Fibroblast of pulmonary artery (primary cell): ENCODE measurements at regions not wholly inside any gene's neighbourhood (a gene's known extent, or its start where the extent isn't known, plus 50 kb on each side); places are given as distances from the start of the nearest gene placed in this dataset.

Experiments used
- DNase-seq: peaks from one replicate; pipeline ENCODE4 v3.0.0-alpha.2; 2010; ENCODE audit warnings: low read depth
- H3K4me3 ChIP-seq: replicated peaks from 2 replicates; pipeline ENCODE4 v1.5.1; 2011; ENCODE audit warnings: low read depth, mild to moderate bottlenecking, control low read depth, low read length, moderate library complexity
- CTCF ChIP-seq: IDR thresholded peaks from 2 replicates; pipeline ENCODE4 v1.5.1; 2011; ENCODE audit warnings: mild to moderate bottlenecking, control low read depth, low read length, inconsistent platforms; ENCODE audit errors: missing control alignments

- no peak for TF ChIP-seq CTCF
- H3K4me3 ChIP-seq = no peak overlapping the region
- DNase-seq = peak; percentile 63
Measured at GRCh38 chr1:56194701-56195300, 384.6 kb downstream of the PLPP3 start.

- no peak for TF ChIP-seq CTCF
- no peak for DNase-seq
Measured at GRCh38 chr1:56193656-56194055, 385.7 kb downstream of the PLPP3 start.

GRCh38 chr1:56191369-56191768 is 388.0 kb downstream of the PLPP3 start:
- H3K4me3 ChIP-seq = no peak overlapping the region
- TF ChIP-seq CTCF = no peak
- no peak for DNase-seq

More at GRCh38 chr1:56193656-56194055, 385.7 kb downstream of the PLPP3 start:
- H3K4me3 ChIP-seq = no peak overlapping the region

GRCh38 chr1:56190806-56191365 is 388.5 kb downstream of the PLPP3 start:
- no peak for TF ChIP-seq CTCF
- DNase-seq = no peak
- H3K4me3 ChIP-seq = no peak overlapping the region

GRCh38 chr1:56189946-56190805 is 389.2 kb downstream of the PLPP3 start:
- no peak overlapping the region for H3K4me3 ChIP-seq
- peak; percentile 28 for TF ChIP-seq CTCF
- DNase-seq = peak; percentile 13

GRCh38 chr1:56189454-56189853 is 389.9 kb downstream of the PLPP3 start:
- TF ChIP-seq CTCF = no peak
- no peak for DNase-seq
- H3K4me3 ChIP-seq = no peak overlapping the region
